ENCODE measurements at regions not wholly inside any gene's neighbourhood (a gene's known extent, or its start where the extent isn't known, plus 50 kb on each side); places are given as distances from the start of the nearest gene placed in this dataset.

DNA sequence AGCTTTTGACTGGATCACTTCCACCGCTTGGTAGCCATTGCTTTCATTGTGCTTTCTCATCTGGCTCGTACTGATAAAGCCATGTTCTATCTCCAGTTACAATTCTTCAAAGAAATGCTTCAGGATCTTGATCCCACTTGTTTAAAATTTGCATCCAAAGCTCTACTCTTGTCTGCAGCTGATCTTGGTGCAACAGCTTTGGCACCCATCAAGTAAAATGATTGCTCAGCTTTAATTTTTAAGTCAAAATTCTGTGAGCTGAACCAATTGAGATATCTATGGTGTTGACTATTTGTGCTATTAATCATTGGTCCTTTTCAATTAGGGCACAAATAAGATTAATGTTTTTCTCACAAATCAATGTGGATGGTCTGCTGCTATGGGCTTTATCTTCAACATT is 54.8 kb upstream of the DUSP10 start:
- no peak for TF ChIP-seq POLR2A (IDR thresholded peaks at IDR 0.05)
- TF ChIP-seq, protein P1, sequence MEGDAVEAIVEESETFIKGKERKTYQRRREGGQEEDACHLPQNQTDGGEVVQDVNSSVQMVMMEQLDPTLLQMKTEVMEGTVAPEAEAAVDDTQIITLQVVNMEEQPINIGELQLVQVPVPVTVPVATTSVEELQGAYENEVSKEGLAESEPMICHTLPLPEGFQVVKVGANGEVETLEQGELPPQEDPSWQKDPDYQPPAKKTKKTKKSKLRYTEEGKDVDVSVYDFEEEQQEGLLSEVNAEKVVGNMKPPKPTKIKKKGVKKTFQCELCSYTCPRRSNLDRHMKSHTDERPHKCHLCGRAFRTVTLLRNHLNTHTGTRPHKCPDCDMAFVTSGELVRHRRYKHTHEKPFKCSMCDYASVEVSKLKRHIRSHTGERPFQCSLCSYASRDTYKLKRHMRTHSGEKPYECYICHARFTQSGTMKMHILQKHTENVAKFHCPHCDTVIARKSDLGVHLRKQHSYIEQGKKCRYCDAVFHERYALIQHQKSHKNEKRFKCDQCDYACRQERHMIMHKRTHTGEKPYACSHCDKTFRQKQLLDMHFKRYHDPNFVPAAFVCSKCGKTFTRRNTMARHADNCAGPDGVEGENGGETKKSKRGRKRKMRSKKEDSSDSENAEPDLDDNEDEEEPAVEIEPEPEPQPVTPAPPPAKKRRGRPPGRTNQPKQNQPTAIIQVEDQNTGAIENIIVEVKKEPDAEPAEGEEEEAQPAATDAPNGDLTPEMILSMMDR (IDR thresholded peaks at IDR 0.05), result no peak
